HEK293 (cell line): ENCODE measurements at regions not wholly inside any gene's neighbourhood (a gene's known extent, or its start where the extent isn't known, plus 50 kb on each side); places are given as distances from the start of the nearest gene placed in this dataset.

Source experiments
- HOXA7 ChIP-seq: sonication (generic); formaldehyde crosslinking; IDR thresholded peaks from 2 replicates; pipeline ENCODE4 v1.8.1; 2022; ENCODE audit warnings: missing genetic modification reagents, borderline replicate concordance
- HOXC10 ChIP-seq: sonication (generic); formaldehyde crosslinking; IDR thresholded peaks from 2 replicates; pipeline ENCODE4 v1.8.1; 2023; ENCODE audit warnings: mild to moderate bottlenecking, missing genetic modification reagents
- SP3 ChIP-seq: fragments of 450-650 bp; formaldehyde crosslinking; IDR thresholded peaks from 2 replicates; pipeline ENCODE4 v1.5.1; 2016; ENCODE audit warnings: missing biosample characterization, missing genetic modification characterization
- ZBTB7A ChIP-seq: fragments of 450-650 bp; formaldehyde crosslinking; IDR thresholded peaks from 2 replicates; pipeline ENCODE4 v1.5.1; 2016; ENCODE audit warnings: low read depth, missing biosample characterization, missing genetic modification characterization
- ZBTB8A ChIP-seq: fragments of 450-650 bp; formaldehyde crosslinking; IDR thresholded peaks from 2 replicates; pipeline ENCODE4 v1.5.1; 2016; ENCODE audit warnings: missing biosample characterization, missing genetic modification characterization
- ZNF76 ChIP-seq: fragments of 450-650 bp; formaldehyde crosslinking; IDR thresholded peaks from 2 replicates; pipeline ENCODE4; 2016; ENCODE audit warnings: low read depth, missing biosample characterization, missing genetic modification characterization, borderline replicate concordance
- TF ChIP-seq, protein P1 (sequence below): fragments of 450-650 bp; formaldehyde crosslinking; IDR thresholded peaks from 2 replicates; pipeline ENCODE4 v1.5.1; 2016; ENCODE audit warnings: missing biosample characterization, missing genetic modification characterization
- TF ChIP-seq, protein P2 (sequence below): fragments of 450-650 bp; formaldehyde crosslinking; IDR thresholded peaks from 2 replicates; pipeline ENCODE4 v1.5.1; 2016; ENCODE audit warnings: missing biosample characterization, missing genetic modification characterization
- TF ChIP-seq, protein P3 (sequence below): fragments of 450-650 bp; formaldehyde crosslinking; IDR thresholded peaks from 2 replicates; pipeline ENCODE4 v1.5.0; 2017; ENCODE audit warnings: missing biosample characterization, missing genetic modification characterization, borderline replicate concordance

DNA sequence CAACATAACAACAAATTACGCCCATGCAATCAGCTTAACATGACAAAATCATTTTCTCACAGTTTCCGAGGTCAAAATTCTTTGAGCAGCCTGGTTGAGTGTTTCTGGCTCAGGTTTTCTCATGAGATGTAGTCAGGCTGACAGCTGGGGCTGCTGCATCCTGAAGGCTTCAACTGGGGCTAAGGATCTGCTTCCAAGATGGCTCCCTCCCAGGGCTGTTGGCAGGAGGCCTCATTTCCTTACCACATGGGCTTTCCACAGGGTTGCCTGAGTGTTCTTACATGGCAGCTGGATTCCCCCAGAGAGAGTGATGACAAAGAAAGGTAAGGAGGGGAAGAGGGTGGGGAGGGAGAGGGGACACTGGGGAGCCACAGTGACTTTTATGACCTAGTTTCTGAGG lies 63.1 kb upstream of the NNAT start:
- TF ChIP-seq, protein P1, sequence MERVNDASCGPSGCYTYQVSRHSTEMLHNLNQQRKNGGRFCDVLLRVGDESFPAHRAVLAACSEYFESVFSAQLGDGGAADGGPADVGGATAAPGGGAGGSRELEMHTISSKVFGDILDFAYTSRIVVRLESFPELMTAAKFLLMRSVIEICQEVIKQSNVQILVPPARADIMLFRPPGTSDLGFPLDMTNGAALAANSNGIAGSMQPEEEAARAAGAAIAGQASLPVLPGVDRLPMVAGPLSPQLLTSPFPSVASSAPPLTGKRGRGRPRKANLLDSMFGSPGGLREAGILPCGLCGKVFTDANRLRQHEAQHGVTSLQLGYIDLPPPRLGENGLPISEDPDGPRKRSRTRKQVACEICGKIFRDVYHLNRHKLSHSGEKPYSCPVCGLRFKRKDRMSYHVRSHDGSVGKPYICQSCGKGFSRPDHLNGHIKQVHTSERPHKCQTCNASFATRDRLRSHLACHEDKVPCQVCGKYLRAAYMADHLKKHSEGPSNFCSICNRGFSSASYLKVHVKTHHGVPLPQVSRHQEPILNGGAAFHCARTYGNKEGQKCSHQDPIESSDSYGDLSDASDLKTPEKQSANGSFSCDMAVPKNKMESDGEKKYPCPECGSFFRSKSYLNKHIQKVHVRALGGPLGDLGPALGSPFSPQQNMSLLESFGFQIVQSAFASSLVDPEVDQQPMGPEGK (tag by site-specific recombination) = no peak
- TF ChIP-seq ZBTB7A (tag by site-specific recombination) (no peak), ZNF76 (no peak), SP3 (tag by site-specific recombination) (no peak), HOXA7 (CRISPR knock-in tag) (no peak), ZBTB8A (no peak), HOXC10 (CRISPR knock-in tag) (no peak)
- TF ChIP-seq, protein P2, sequence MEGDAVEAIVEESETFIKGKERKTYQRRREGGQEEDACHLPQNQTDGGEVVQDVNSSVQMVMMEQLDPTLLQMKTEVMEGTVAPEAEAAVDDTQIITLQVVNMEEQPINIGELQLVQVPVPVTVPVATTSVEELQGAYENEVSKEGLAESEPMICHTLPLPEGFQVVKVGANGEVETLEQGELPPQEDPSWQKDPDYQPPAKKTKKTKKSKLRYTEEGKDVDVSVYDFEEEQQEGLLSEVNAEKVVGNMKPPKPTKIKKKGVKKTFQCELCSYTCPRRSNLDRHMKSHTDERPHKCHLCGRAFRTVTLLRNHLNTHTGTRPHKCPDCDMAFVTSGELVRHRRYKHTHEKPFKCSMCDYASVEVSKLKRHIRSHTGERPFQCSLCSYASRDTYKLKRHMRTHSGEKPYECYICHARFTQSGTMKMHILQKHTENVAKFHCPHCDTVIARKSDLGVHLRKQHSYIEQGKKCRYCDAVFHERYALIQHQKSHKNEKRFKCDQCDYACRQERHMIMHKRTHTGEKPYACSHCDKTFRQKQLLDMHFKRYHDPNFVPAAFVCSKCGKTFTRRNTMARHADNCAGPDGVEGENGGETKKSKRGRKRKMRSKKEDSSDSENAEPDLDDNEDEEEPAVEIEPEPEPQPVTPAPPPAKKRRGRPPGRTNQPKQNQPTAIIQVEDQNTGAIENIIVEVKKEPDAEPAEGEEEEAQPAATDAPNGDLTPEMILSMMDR (tag by site-specific recombination) = no peak
- TF ChIP-seq, protein P3, sequence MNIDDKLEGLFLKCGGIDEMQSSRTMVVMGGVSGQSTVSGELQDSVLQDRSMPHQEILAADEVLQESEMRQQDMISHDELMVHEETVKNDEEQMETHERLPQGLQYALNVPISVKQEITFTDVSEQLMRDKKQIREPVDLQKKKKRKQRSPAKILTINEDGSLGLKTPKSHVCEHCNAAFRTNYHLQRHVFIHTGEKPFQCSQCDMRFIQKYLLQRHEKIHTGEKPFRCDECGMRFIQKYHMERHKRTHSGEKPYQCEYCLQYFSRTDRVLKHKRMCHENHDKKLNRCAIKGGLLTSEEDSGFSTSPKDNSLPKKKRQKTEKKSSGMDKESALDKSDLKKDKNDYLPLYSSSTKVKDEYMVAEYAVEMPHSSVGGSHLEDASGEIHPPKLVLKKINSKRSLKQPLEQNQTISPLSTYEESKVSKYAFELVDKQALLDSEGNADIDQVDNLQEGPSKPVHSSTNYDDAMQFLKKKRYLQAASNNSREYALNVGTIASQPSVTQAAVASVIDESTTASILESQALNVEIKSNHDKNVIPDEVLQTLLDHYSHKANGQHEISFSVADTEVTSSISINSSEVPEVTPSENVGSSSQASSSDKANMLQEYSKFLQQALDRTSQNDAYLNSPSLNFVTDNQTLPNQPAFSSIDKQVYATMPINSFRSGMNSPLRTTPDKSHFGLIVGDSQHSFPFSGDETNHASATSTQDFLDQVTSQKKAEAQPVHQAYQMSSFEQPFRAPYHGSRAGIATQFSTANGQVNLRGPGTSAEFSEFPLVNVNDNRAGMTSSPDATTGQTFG = no peak
